Ovary (tissue), 7 donors: ENCODE measurements at regions not wholly inside any gene's neighbourhood (a gene's known extent, or its start where the extent isn't known, plus 50 kb on each side); places are given as distances from the start of the nearest gene placed in this dataset.

Experiments used
- DNase-seq, 5 donors: peaks; one replicate each; pipeline ENCODE4 v3.0.0-alpha.2; 2019 to 2020
- H3K27ac ChIP-seq, 2 donors: fragments of 200-600 bp; one replicate each; pipeline versions ENCODE4 v1.5.1 to v1.8.0; 2019 to 2022
- H3K27me3 ChIP-seq: fragments of 200-600 bp; one replicate; pipeline ENCODE4 v1.8.0; 2022
- H3K36me3 ChIP-seq: fragments of 200-600 bp; sonication (generic); one replicate; pipeline ENCODE4 v1.5.1; 2019
- H3K4me1 ChIP-seq: one replicate; pipeline ENCODE4 v1.8.1; 2013; ENCODE audit warnings: mild to moderate bottlenecking, moderate library complexity; ENCODE audit not compliant: insufficient read depth
- H3K4me3 ChIP-seq: fragments of 200-600 bp; sonication (generic); one replicate; pipeline ENCODE4 v1.5.1; 2017
- H3K9me3 ChIP-seq, 2 donors: fragments of 200-600 bp in 1 of 2; sonication (generic) in 1 of 2; one replicate each; pipeline versions ENCODE4 v1.5.1 to v1.8.1; 2013 to 2019; ENCODE audit warnings: mild to moderate bottlenecking in 1 of 2, moderate library complexity in 1 of 2
- EP300 ChIP-seq: sonication (generic); formaldehyde crosslinking; IDR thresholded peaks from one replicate; pipeline ENCODE4 v1.6.1; 2017; ENCODE audit warnings: antibody characterized with exemption
- POLR2A ChIP-seq: fragments of 450-650 bp; IDR thresholded peaks from one replicate; pipeline ENCODE4 v1.6.1; 2017; ENCODE audit warnings: antibody characterized with exemption, mild to moderate bottlenecking, moderate library complexity
- WGBS, 3 donors: extraction: QIAGEN DNeasy Blood & Tissue Kit in 1 of 3; methylation state at CpG; one replicate each; pipeline versions ENCODE4 v1.1.5 to v1.1.7; 2013 to 2017; 5-methylcytosine and 5-hydroxymethylcytosine counted together
- intact Hi-C, 4 donors: fragments of 100-400 bp; cut with DNase I; formaldehyde crosslinking; loops; one replicate each; pipeline versions ENCODE4 v1.11.0 to v1.15.1; 2022 to 2023
- TF ChIP-seq, protein P1 (sequence below), 3 donors: fragments of 450-650 bp in 2 of 3; fragments of 200-600 bp in 1 of 3; IDR thresholded peaks; one replicate each; pipeline versions ENCODE4 v1.5.1 to v1.8.0; 2016 to 2022; ENCODE audit warnings: antibody characterized with exemption in 3 of 3, mild to moderate bottlenecking in 1 of 3
- donor health status: DM: no; HTN: no; CAD: no; lungs with moderate emphysema.
- donor health status: DM: no; HTN: no; CAD: no.
- donor health status: Bipolar disorder and iron deficiency.
- donor health status: DM: no; HTN: no; CAD: no.
- donor health status: DM: yes; HTN: yes; CAD: no.

DNA sequence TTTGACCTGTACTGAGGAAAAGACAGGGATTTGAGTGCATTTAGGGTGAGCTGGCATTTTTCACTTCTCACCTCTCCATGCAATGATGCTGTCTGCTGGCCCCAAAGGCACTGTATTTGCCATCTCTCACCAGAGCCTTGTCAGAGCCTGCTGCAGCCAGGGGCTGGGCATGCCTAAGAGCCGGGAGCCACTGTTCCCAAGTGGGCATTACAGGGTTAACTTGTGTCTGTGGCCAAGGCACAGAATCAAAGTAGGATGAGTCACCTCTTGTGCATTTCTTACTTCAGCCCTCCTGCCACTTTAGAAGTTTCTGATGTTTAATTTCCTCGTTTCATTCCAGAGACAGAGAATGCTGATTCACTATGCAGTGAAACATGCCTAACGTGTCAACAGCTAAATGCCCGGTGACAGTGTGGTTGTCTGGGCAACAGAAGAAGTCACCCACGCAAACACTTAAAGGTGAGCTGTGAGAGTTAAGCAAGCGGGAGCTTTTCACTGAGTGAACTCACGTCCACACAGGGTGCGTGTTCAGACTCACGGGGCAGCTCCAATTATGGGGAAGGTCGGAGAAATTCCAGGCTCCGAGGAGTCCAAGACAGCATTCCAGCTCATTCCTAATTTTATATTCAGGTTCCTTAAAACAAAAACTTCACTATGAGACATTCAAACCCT lies 57.1 kb upstream of the IGFBP3 start:
- DNase-seq: no peak
- intact Hi-C loops: no loop called here
- Histone ChIP-seq H3K36me3 (no peaks in the 10 kb centered on the region), H3K4me3 (no peak overlapping the region), H3K27ac (no peak overlapping the region), H3K27me3 (no peaks in the 10 kb centered on the region), H3K9me3 (no peaks in the 10 kb centered on the region), H3K4me1 (peaks cover 6% of the 10 kb centered on the region)
- WGBS, 3 donors: 1 to 3% (median 3%) methylated on average over 11 of the region's 11 CpGs
- no peak for TF ChIP-seq EP300
- TF ChIP-seq, protein P1, sequence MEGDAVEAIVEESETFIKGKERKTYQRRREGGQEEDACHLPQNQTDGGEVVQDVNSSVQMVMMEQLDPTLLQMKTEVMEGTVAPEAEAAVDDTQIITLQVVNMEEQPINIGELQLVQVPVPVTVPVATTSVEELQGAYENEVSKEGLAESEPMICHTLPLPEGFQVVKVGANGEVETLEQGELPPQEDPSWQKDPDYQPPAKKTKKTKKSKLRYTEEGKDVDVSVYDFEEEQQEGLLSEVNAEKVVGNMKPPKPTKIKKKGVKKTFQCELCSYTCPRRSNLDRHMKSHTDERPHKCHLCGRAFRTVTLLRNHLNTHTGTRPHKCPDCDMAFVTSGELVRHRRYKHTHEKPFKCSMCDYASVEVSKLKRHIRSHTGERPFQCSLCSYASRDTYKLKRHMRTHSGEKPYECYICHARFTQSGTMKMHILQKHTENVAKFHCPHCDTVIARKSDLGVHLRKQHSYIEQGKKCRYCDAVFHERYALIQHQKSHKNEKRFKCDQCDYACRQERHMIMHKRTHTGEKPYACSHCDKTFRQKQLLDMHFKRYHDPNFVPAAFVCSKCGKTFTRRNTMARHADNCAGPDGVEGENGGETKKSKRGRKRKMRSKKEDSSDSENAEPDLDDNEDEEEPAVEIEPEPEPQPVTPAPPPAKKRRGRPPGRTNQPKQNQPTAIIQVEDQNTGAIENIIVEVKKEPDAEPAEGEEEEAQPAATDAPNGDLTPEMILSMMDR (IDR thresholded peaks at IDR 0.05): no peak
- no peak for TF ChIP-seq POLR2A

DNA sequence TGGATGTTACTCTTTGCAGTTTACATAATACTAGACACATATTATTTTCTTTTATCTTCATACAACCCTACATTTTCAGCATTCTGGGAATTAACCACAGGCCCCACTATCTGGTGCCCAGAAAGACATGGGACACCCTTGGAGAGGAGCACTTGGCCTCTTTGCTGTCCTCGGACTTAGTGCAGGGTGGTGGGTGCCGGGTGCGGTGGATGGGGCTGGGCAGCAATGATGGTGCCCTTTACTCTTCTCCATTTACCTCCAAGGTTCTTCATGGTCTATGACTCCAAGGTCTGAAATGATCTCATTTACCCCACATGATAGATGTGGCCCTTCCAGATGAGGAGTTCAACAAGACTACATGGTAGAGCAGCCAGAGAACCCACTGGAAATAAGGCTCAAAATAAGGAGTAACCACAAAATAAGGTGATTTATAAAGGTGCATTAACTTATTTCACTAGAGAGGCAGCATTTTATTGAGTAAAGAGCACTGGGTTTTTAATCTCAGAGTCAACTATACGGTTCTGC lies 56.2 kb upstream of the IGFBP3 start:
- Histone ChIP-seq H3K36me3 (no peaks in the 10 kb centered on the region), H3K27ac (no peak overlapping the region), H3K27me3 (no peaks in the 10 kb centered on the region), H3K4me3 (no peak overlapping the region), H3K4me1 (peaks cover 6% of the 10 kb centered on the region), H3K9me3 (no peaks in the 10 kb centered on the region)
- whole genome bisulfite sequencing, 3 donors: 90 to 93% (median 92%) methylated on average over 4 of the region's 4 CpGs
- no peak for DNase-seq
- intact Hi-C loops: no loop called here
- no peak for TF ChIP-seq EP300
- TF ChIP-seq POLR2A: no peak
- TF ChIP-seq, protein P1 (IDR thresholded peaks at IDR 0.05): no peak

DNA sequence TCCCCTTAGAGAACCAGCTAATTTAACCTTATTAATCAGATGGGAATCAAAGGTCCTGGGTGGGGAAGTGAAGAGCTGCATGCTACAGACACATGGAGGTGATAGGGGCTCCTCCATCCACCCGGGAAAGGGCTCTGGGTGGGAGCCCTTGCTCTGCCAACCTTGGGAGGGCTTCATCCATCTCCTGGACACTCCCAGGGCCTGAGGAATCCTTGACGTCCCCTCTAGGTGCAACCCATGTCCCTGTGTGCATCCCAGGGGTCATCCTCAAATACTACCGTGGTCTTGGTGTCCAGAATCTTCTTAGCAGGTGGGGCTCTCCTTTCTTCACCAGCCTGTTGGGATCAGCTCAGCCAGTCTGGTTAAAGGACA lies 55.4 kb upstream of the IGFBP3 start:
- no peak overlapping the region for H3K27ac ChIP-seq
- no peak overlapping the region for H3K4me3 ChIP-seq
- TF ChIP-seq, protein P1 (IDR thresholded peaks at IDR 0.05): no peak
- TF ChIP-seq POLR2A (no peak), EP300 (no peak)
- H3K9me3 ChIP-seq: no peaks in the 10 kb centered on the region
- H3K27me3 ChIP-seq: no peaks in the 10 kb centered on the region
- WGBS, 3 donors: 91 to 93% (median 93%) methylated on average over 3 of the region's 3 CpGs
- intact Hi-C loops: no loop called here
- H3K36me3 ChIP-seq: no peaks in the 10 kb centered on the region
- no peak for DNase-seq
- peaks cover 6% of the 10 kb centered on the region for H3K4me1 ChIP-seq

DNA sequence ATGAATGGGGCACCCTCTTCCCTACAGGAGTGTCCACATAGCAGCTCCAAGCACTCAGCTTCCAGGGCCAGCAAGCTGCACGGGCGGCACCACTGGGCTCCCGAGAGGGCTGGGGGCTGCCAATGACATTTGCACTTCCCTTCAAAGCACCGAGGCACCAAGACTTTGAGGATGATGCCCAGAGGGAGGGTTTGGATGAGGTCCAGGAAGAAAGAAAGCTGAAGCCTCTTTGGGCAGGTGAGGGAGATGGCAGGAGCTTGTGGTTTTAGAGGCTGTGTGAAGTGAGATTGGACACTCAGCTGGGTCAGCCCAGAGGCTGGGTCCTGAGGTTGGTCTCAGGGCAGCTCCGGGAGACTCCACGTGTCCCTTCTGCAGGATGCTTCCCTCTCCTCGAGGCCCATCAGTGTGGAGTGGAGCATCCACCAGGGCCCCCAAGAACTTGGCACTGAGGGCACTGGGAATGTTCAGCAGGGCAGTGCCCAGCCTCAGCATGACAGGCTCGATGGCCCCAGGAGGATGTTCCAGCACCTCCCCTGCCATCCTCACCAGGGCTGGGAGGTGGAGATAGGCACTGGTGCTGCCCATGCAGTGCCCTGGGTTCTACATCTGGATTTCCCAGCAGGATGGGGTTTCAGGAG lies 54.9 kb upstream of the IGFBP3 start:
- TF ChIP-seq POLR2A (no peak), EP300 (no peak)
- TF ChIP-seq, protein P1 (IDR thresholded peaks at IDR 0.05): no peak
- no peaks in the 10 kb centered on the region for H3K9me3 ChIP-seq
- intact Hi-C loops: no loop called here
- H3K27ac ChIP-seq: no peak overlapping the region
- no peaks in the 10 kb centered on the region for H3K27me3 ChIP-seq
- WGBS, 3 donors: 86 to 91% (median 91%) methylated on average over 8 of the region's 8 CpGs
- H3K4me1 ChIP-seq: peaks cover 6% of the 10 kb centered on the region
- no peak for DNase-seq
- no peaks in the 10 kb centered on the region for H3K36me3 ChIP-seq
- no peak overlapping the region for H3K4me3 ChIP-seq
